Heart left ventricle (tissue), 16 donors: ENCODE measurements at regions not wholly inside any gene's neighbourhood (a gene's known extent, or its start where the extent isn't known, plus 50 kb on each side); places are given as distances from the start of the nearest gene placed in this dataset.
A peak's percentile ranks its signal among the peaks of the same experiment; 100 is the strongest.

Experiments
- ATAC-seq, 4 donors: fragments of 200-7000 bp; cut with Tn5 transposase; one replicate each; pipeline ENCODE4 v1.9.1; 2020 to 2022; ENCODE audit warnings: moderate library complexity in 4 of 4, mild to moderate bottlenecking in 3 of 4, moderate number of reproducible peaks in 1 of 4
- DNase-seq, 5 donors: peaks; one replicate each; pipeline ENCODE4 v3.0.0-alpha.2; 2020
- H3K27ac ChIP-seq, 12 donors: fragments of 200-600 bp; sonication (generic) in 4 of 12; one replicate each; pipeline versions ENCODE4 v1.5.0 to v1.8.0; 2016 to 2022; ENCODE audit warnings: mild to moderate bottlenecking in 2 of 12
- H3K27me3 ChIP-seq, 9 donors: fragments of 200-600 bp; sonication (generic) in 2 of 9; one replicate each; pipeline versions ENCODE4 v1.5.1 to v1.8.0; 2016 to 2022; ENCODE audit warnings: mild to moderate bottlenecking in 3 of 9
- H3K36me3 ChIP-seq, 9 donors: fragments of 200-600 bp; sonication (generic) in 2 of 9; one replicate each; pipeline versions ENCODE4 v1.5.0 to v1.8.0; 2018 to 2022; ENCODE audit warnings: mild to moderate bottlenecking in 2 of 9
- H3K4me1 ChIP-seq, 12 donors: fragments of 200-600 bp; sonication (generic) in 4 of 12; one replicate each; pipeline versions ENCODE4 v1.5.0 to v1.8.0; 2016 to 2022; ENCODE audit warnings: mild to moderate bottlenecking in 3 of 12
- H3K4me3 ChIP-seq, 12 donors: fragments of 200-600 bp; sonication (generic) in 4 of 12; one replicate each; pipeline versions ENCODE4 v1.5.0 to v1.8.0; 2017 to 2022; ENCODE audit warnings: mild to moderate bottlenecking in 9 of 12, moderate library complexity in 4 of 12
- H3K9me3 ChIP-seq, 12 donors: fragments of 200-600 bp; sonication (generic) in 4 of 12; one replicate each; pipeline versions ENCODE4 v1.5.0 to v1.8.0; 2016 to 2022; ENCODE audit warnings: mild to moderate bottlenecking in 1 of 12
- CTCF ChIP-seq, 12 donors: fragments of 200-600 bp; sonication (generic) in 4 of 12; IDR thresholded peaks; one replicate each; pipeline versions ENCODE4 v1.5.0 to v1.8.0; 2018 to 2022; ENCODE audit warnings: antibody characterized with exemption in 12 of 12, mild to moderate bottlenecking in 5 of 12
- POLR2A ChIP-seq, 2 donors: fragments of 450-650 bp; IDR thresholded peaks; one replicate each; pipeline ENCODE4 v1.6.1; 2017; ENCODE audit warnings: antibody characterized with exemption in 2 of 2, mild to moderate bottlenecking in 2 of 2, moderate library complexity in 2 of 2
- WGBS, 4 donors: extraction: QIAGEN DNeasy Blood & Tissue Kit in 2 of 4; methylation state at CpG; one replicate each; pipeline versions ENCODE4 v1.1.5 to v1.1.7; 2013 to 2018; 5-methylcytosine and 5-hydroxymethylcytosine counted together
- intact Hi-C, 10 donors: fragments of 100-400 bp; cut with DNase I; formaldehyde crosslinking; loops; one replicate each; pipeline versions ENCODE4 v1.11.1 to v1.14.2; 2022
- donor health status: ischemic (EF 13 %, LVEDD 7.1; RV severe dilation, severe dysfunction).
- donor health status: healthy with polysubstance abuse.
- donor health status: DM: no; HTN: yes; CAD: no.
- donor health status: DM: no; HTN: no; CAD: no.
- donor health status: ischemic (EF 25% LVEDD 6.9; RV normal size, moderate dysfunction).
- donor health status: ischemic (EF 25% LVEDD 5.7; RV mildly dilated, moderate dysfunction).
- donor health status: healthy.
- donor health status: DM: yes; HTN: yes; CAD: no.
- donor health status: ischemic (EF 35%, LVEDD 5.7; RV mildly dilated, moderate dysfunction).
- donor health status: nonischemic (EF 11% LVEDD 7.7; RV severe dilation, severe dysfunction).
- donor health status: DM: yes; HTN: yes; CAD: no.
- donor health status: PGD.
- donor health status: ischemic (EF 29% LVEDD 5.4; RV normal size, mild dysfunction).
- donor health status: nonischemic (EF 23%, LVEDD 6.1; RV moderate dilation, normal function).

- intact Hi-C loops, result no loop called here
- Histone ChIP-seq H3K4me3 (no peak overlapping the region), H3K9me3 (no peaks in the 10 kb centered on the region), H3K27me3 (no peaks in the 10 kb centered on the region), H3K4me1 (peaks cover 0 to 18% (median 4%) of the 10 kb centered on the region in 12 donors), H3K36me3 (no peaks in the 10 kb centered on the region), H3K27ac (no peak overlapping the region)
- ATAC-seq (no peak), DNase-seq (no peak)
- WGBS, 4 donors, result 71 to 90% (median 84%) methylated on average over 4 of the region's 4 CpGs
- TF ChIP-seq POLR2A (IDR thresholded peaks at IDR 0.05) (no peak), CTCF (IDR thresholded peaks at IDR 0.05) (no peak)
These were observed 335.5 kb downstream of the NUAK1 start for GRCh38 chr12:105803292-105803691.

GRCh38 chr12:105804591-105805265, 334.0 kb downstream of the NUAK1 start:
- Histone ChIP-seq H3K36me3 (no peaks in the 10 kb centered on the region), H3K27me3 (no peaks in the 10 kb centered on the region), H3K4me1 (peaks cover 0 to 18% (median 4%) of the 10 kb centered on the region in 12 donors), H3K4me3 (no peak overlapping the region), H3K27ac (no peak overlapping the region), H3K9me3 (peaks cover 0 to under 1% (median 0%) of the 10 kb centered on the region in 12 donors)
- TF ChIP-seq POLR2A (IDR thresholded peaks at IDR 0.05) (no peak), CTCF (IDR thresholded peaks at IDR 0.05) (no peak)
- no peak for ATAC-seq
- DNase-seq, result no peak
- WGBS, 4 donors, result 75 to 85% (median 80%) methylated on average over 5 of the region's 5 CpGs
- intact Hi-C loops, result no loop called here

GRCh38 chr12:105805730-105806399, 332.9 kb downstream of the NUAK1 start:
- 42 to 60% (median 57%) methylated on average over 4 of the region's 4 CpGs for WGBS, 4 donors
- intact Hi-C loops, result no loop called here

More at GRCh38 chr12:105805730-105806399, 332.9 kb downstream of the NUAK1 start:
- Histone ChIP-seq H3K27me3 (no peaks in the 10 kb centered on the region), H3K9me3 (peaks cover 0 to 9% (median 0%) of the 10 kb centered on the region in 12 donors), H3K27ac (no peak overlapping the region), H3K36me3 (no peaks in the 10 kb centered on the region), H3K4me1 (peaks cover 0 to 15% (median 4%) of the 10 kb centered on the region in 12 donors), H3K4me3 (no peak overlapping the region)
- DNase-seq (peak in 3 of 5 donors; percentile 16 to 57 (median 42)), ATAC-seq (peak; percentile 72 to 89 (median 83))
- TF ChIP-seq POLR2A (IDR thresholded peaks at IDR 0.05), result no peak
- TF ChIP-seq CTCF (IDR thresholded peaks at IDR 0.05), result no peak
